ENCODE measurements at regions not wholly inside any gene's neighbourhood (a gene's known extent, or its start where the extent isn't known, plus 50 kb on each side); places are given as distances from the start of the nearest gene placed in this dataset.

DNA sequence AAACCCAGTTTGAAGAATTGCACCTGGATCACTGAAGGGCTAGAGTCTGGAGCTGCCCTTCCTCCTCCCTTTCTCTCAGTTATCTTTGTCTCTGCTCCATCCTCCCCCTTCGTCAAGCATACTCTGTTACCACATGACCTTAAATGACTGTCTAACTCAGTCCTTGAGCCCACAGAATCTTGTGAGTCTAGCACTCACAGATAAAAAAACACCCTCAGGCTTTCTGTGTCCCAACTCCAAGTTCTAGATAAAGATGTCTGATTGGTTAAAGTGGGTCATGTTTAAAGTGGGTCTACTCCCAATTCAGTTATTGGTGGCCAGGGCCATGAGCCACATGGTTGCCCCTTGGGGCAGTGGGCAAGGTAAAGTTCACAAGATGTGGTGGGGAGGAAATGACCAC is 53.5 kb upstream of the CYP1B1 start:
- TF ChIP-seq POLR2A (IDR thresholded peaks at IDR 0.05; ENCODE audit: low read depth, low read length), result no peak
- TF ChIP-seq SPI1 (IDR thresholded peaks at IDR 0.05; ENCODE audit: low read depth, low read length), result no peak
- TF ChIP-seq POLR2AphosphoS5 (IDR thresholded peaks at IDR 0.05; ENCODE audit: low read depth, low read length), result no peak

All from GM12891 (cell line).